ENCODE measurements at regions not wholly inside any gene's neighbourhood (a gene's known extent, or its start where the extent isn't known, plus 50 kb on each side); places are given as distances from the start of the nearest gene placed in this dataset.

GRCh38 chr21:40901691-40902090, 54.7 kb upstream of the DSCAM start:
- no peak overlapping the region for H3K9ac ChIP-seq (ENCODE audit: low read length)
- no peaks in the 10 kb centered on the region for H3K4me1 ChIP-seq (ENCODE audit: control insufficient read depth, insufficient read depth, low read length)
- H3K9me3 ChIP-seq (ENCODE audit: control insufficient read depth, low read length): no peaks in the 10 kb centered on the region
- H3K4me3 ChIP-seq (ENCODE audit: low read length): no peak overlapping the region
- no peaks in the 10 kb centered on the region for H3K36me3 ChIP-seq (ENCODE audit: control insufficient read depth, insufficient read depth, low read length, severe bottlenecking)
- DNase-seq (ENCODE audit: low read depth): no peak
- no peaks in the 10 kb centered on the region for H3K27me3 ChIP-seq (replicated peaks; ENCODE audit: control insufficient read depth, insufficient read depth, low read length)

- H3K27me3 ChIP-seq (replicated peaks; ENCODE audit: control insufficient read depth, insufficient read depth, low read length): no peaks in the 10 kb centered on the region
- H3K4me3 ChIP-seq (ENCODE audit: low read length): no peak overlapping the region
- no peak for DNase-seq (ENCODE audit: low read depth)
- no peaks in the 10 kb centered on the region for H3K36me3 ChIP-seq (ENCODE audit: control insufficient read depth, insufficient read depth, low read length, severe bottlenecking)
- no peak overlapping the region for H3K9ac ChIP-seq (ENCODE audit: low read length)
- no peaks in the 10 kb centered on the region for H3K9me3 ChIP-seq (ENCODE audit: control insufficient read depth, low read length)
- H3K4me1 ChIP-seq (ENCODE audit: control insufficient read depth, insufficient read depth, low read length): no peaks in the 10 kb centered on the region
Observed at GRCh38 chr21:40902299-40902698, 55.3 kb upstream of the DSCAM start.

DNA sequence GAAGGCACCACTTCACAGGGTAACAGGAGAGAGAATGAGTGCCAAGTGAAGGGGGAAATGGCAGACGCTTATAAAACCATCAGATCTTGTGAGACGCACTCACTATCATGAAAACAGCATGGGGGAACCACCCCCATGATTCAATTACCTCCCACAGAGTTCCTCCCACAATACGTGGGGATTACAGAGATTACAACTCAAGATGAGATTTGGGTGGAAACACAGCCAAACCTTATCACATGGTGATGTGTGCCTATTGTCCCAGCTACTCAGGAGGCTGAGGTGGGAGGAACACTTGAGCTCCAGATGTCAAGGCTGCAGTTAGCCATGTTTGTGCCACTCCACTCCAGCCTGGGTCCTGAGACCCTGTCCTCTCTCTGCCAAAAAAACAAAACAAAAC, 56.0 kb upstream of the DSCAM start:
- no peak overlapping the region for H3K4me3 ChIP-seq (ENCODE audit: low read length)
- no peaks in the 10 kb centered on the region for H3K4me1 ChIP-seq (ENCODE audit: control insufficient read depth, insufficient read depth, low read length)
- no peak for DNase-seq (ENCODE audit: low read depth)
- no peaks in the 10 kb centered on the region for H3K27me3 ChIP-seq (replicated peaks; ENCODE audit: control insufficient read depth, insufficient read depth, low read length)
- no peaks in the 10 kb centered on the region for H3K36me3 ChIP-seq (ENCODE audit: control insufficient read depth, insufficient read depth, low read length, severe bottlenecking)
- H3K9ac ChIP-seq (ENCODE audit: low read length): no peak overlapping the region
- H3K9me3 ChIP-seq (ENCODE audit: control insufficient read depth, low read length): no peaks in the 10 kb centered on the region

DNA sequence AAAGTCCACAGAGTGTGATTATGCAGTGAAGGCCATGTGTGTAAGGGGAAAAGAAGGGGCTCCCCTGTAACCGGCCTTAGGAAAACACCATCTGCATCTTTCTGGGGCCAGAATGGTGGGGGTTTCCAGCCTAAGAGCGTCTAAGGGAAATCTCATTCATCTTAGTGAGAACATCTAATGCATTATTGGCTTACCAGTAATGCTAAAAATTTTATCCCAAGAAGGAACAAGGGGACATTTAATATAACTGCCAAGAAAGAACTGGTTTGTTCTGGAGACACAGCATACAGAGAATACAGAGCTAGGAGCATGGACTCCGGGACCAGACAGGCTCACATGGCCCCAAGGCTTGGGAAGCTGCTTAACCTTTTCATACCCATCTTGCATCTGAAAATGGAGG, 58.3 kb upstream of the DSCAM start:
- no peaks in the 10 kb centered on the region for H3K9me3 ChIP-seq (ENCODE audit: control insufficient read depth, low read length)
- DNase-seq (ENCODE audit: low read depth): no peak
- no peaks in the 10 kb centered on the region for H3K36me3 ChIP-seq (ENCODE audit: control insufficient read depth, insufficient read depth, low read length, severe bottlenecking)
- no peak overlapping the region for H3K4me3 ChIP-seq (ENCODE audit: low read length)
- no peak overlapping the region for H3K9ac ChIP-seq (ENCODE audit: low read length)
- no peaks in the 10 kb centered on the region for H3K27me3 ChIP-seq (replicated peaks; ENCODE audit: control insufficient read depth, insufficient read depth, low read length)
- H3K4me1 ChIP-seq (ENCODE audit: control insufficient read depth, insufficient read depth, low read length): no peaks in the 10 kb centered on the region

- Histone ChIP-seq H3K36me3 (ENCODE audit: control insufficient read depth, insufficient read depth, low read length, severe bottlenecking) (no peaks in the 10 kb centered on the region), H3K4me3 (ENCODE audit: low read length) (no peak overlapping the region), H3K4me1 (ENCODE audit: control insufficient read depth, insufficient read depth, low read length) (no peaks in the 10 kb centered on the region), H3K9me3 (ENCODE audit: control insufficient read depth, low read length) (no peaks in the 10 kb centered on the region), H3K9ac (ENCODE audit: low read length) (no peak overlapping the region), H3K27me3 (replicated peaks; ENCODE audit: control insufficient read depth, insufficient read depth, low read length) (no peaks in the 10 kb centered on the region)
- DNase-seq (ENCODE audit: low read depth): no peak
Observed at GRCh38 chr21:40912375-40912774, 65.4 kb upstream of the DSCAM start.

DNA sequence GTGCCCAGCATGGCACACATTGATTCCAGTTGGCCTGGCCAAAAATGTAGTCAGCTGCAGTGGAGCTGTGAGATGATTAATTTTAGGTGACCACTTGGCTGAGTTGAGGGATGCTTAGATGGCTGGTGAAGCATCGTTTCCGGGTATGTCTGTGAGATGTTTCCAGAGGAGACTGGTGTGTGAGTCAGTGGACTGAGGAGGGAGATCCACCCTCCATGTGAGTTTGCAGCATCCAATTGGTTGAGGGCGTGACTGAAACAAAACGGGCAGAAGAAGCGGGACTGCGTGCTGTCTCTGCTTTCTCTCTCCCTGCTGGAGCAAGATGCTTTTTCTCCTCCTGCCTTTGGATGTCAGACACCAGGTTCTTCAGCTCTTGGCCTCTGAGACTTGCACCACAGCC, 68.2 kb upstream of the DSCAM start:
- H3K4me1 ChIP-seq (ENCODE audit: control insufficient read depth, insufficient read depth, low read length): no peaks in the 10 kb centered on the region
- H3K4me3 ChIP-seq (ENCODE audit: low read length): no peak overlapping the region
- no peaks in the 10 kb centered on the region for H3K9me3 ChIP-seq (ENCODE audit: control insufficient read depth, low read length)
- DNase-seq (ENCODE audit: low read depth): no peak
- H3K36me3 ChIP-seq (ENCODE audit: control insufficient read depth, insufficient read depth, low read length, severe bottlenecking): no peaks in the 10 kb centered on the region
- no peak overlapping the region for H3K9ac ChIP-seq (ENCODE audit: low read length)
- no peaks in the 10 kb centered on the region for H3K27me3 ChIP-seq (replicated peaks; ENCODE audit: control insufficient read depth, insufficient read depth, low read length)

DNA sequence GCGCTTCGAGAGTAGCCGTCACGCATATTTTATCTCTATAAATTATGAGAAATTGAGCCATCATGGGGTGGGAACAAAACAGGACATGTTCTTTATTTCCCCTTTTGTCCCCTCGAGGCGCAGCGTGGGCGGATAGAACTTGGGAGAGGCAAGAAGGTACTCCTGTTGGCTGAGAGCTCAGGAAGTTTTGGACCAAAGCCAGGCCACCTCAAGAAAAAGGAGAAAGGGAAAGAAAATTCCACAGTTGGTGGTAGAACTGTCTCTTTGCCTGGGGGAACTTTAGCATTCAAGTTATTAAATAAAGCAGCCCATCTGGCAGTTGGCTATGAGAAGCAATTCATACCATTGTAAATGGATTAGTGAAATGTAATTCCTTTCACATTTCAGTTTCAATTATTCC, 76.4 kb upstream of the DSCAM start:
- Histone ChIP-seq H3K27me3 (replicated peaks; ENCODE audit: control insufficient read depth, insufficient read depth, low read length) (no peaks in the 10 kb centered on the region), H3K36me3 (ENCODE audit: control insufficient read depth, insufficient read depth, low read length, severe bottlenecking) (no peaks in the 10 kb centered on the region), H3K9ac (ENCODE audit: low read length) (no peak overlapping the region), H3K9me3 (ENCODE audit: control insufficient read depth, low read length) (peaks cover 12% of the 10 kb centered on the region), H3K4me3 (ENCODE audit: low read length) (no peak overlapping the region), H3K4me1 (ENCODE audit: control insufficient read depth, insufficient read depth, low read length) (no peaks in the 10 kb centered on the region)
- no peak for DNase-seq (ENCODE audit: low read depth)

- Histone ChIP-seq H3K27me3 (replicated peaks; ENCODE audit: control insufficient read depth, insufficient read depth, low read length) (no peaks in the 10 kb centered on the region), H3K9me3 (ENCODE audit: control insufficient read depth, low read length) (peaks cover 13% of the 10 kb centered on the region), H3K9ac (ENCODE audit: low read length) (no peak overlapping the region), H3K4me3 (ENCODE audit: low read length) (no peak overlapping the region), H3K4me1 (ENCODE audit: control insufficient read depth, insufficient read depth, low read length) (no peaks in the 10 kb centered on the region), H3K36me3 (ENCODE audit: control insufficient read depth, insufficient read depth, low read length, severe bottlenecking) (no peaks in the 10 kb centered on the region)
- DNase-seq (ENCODE audit: low read depth): no peak
Observed at GRCh38 chr21:40923901-40924300, 76.9 kb upstream of the DSCAM start.

GRCh38 chr21:40924641-40925040, 77.7 kb upstream of the DSCAM start:
- H3K9me3 ChIP-seq (ENCODE audit: control insufficient read depth, low read length): peaks cover 17% of the 10 kb centered on the region
- no peak overlapping the region for H3K9ac ChIP-seq (ENCODE audit: low read length)
- H3K4me3 ChIP-seq (ENCODE audit: low read length): no peak overlapping the region
- no peaks in the 10 kb centered on the region for H3K36me3 ChIP-seq (ENCODE audit: control insufficient read depth, insufficient read depth, low read length, severe bottlenecking)
- no peak for DNase-seq (ENCODE audit: low read depth)
- H3K4me1 ChIP-seq (ENCODE audit: control insufficient read depth, insufficient read depth, low read length): no peaks in the 10 kb centered on the region
- no peaks in the 10 kb centered on the region for H3K27me3 ChIP-seq (replicated peaks; ENCODE audit: control insufficient read depth, insufficient read depth, low read length)

DNA sequence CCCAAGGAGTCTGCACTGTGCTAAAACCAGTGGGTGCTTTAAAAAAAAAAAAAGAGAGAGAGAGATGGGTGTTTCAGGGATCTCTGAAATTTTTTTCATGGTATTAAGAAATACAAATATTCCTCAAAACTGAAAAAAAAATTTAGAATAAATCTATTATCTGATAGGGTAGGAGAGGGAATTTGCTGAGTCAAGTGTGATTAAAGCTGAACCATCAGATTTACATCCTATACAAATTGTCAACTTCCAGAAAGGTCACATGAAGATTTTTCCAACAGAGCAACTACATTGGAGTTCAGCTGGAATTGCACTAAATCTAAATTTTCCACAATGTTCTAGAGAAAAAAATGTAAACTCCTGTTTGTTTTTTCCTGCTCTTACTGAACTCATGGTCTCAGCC, 79.3 kb upstream of the DSCAM start:
- no peak overlapping the region for H3K9ac ChIP-seq (ENCODE audit: low read length)
- no peaks in the 10 kb centered on the region for H3K36me3 ChIP-seq (ENCODE audit: control insufficient read depth, insufficient read depth, low read length, severe bottlenecking)
- H3K27me3 ChIP-seq (replicated peaks; ENCODE audit: control insufficient read depth, insufficient read depth, low read length): no peaks in the 10 kb centered on the region
- no peak for DNase-seq (ENCODE audit: low read depth)
- no peak overlapping the region for H3K4me3 ChIP-seq (ENCODE audit: low read length)
- no peaks in the 10 kb centered on the region for H3K4me1 ChIP-seq (ENCODE audit: control insufficient read depth, insufficient read depth, low read length)
- peaks cover 17% of the 10 kb centered on the region for H3K9me3 ChIP-seq (ENCODE audit: control insufficient read depth, low read length)

- Histone ChIP-seq H3K4me3 (ENCODE audit: low read length) (no peak overlapping the region), H3K36me3 (ENCODE audit: control insufficient read depth, insufficient read depth, low read length, severe bottlenecking) (no peaks in the 10 kb centered on the region), H3K9ac (ENCODE audit: low read length) (no peak overlapping the region), H3K27me3 (replicated peaks; ENCODE audit: control insufficient read depth, insufficient read depth, low read length) (no peaks in the 10 kb centered on the region), H3K9me3 (ENCODE audit: control insufficient read depth, low read length) (peaks cover 21% of the 10 kb centered on the region), H3K4me1 (ENCODE audit: control insufficient read depth, insufficient read depth, low read length) (no peaks in the 10 kb centered on the region)
- DNase-seq (ENCODE audit: low read depth): no peak
Observed at GRCh38 chr21:40929833-40930232, 82.9 kb upstream of the DSCAM start.

DNA sequence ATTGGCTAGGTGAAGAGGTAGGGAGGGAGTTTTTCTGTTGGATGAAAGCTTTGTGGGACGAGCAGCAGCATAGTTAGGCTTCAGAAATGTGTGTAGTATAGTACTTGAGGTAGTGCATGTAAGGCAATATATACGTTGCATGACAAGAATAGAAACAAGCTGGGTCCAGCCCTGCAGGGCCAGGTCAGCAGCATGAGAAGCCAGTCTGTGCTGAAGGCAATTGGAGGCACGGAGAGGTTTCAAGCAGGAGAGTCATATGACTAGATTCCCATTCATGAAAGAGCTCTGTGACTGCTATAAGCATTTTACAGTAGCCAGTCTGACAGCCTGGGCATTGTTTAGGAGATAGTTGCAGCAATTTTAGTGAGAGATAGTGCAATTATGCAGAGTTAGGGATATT, 84.2 kb upstream of the DSCAM start:
- Histone ChIP-seq H3K4me3 (ENCODE audit: low read length) (no peak overlapping the region), H3K27me3 (replicated peaks; ENCODE audit: control insufficient read depth, insufficient read depth, low read length) (no peaks in the 10 kb centered on the region), H3K9me3 (ENCODE audit: control insufficient read depth, low read length) (peaks cover 21% of the 10 kb centered on the region), H3K4me1 (ENCODE audit: control insufficient read depth, insufficient read depth, low read length) (no peaks in the 10 kb centered on the region), H3K36me3 (ENCODE audit: control insufficient read depth, insufficient read depth, low read length, severe bottlenecking) (no peaks in the 10 kb centered on the region), H3K9ac (ENCODE audit: low read length) (no peak overlapping the region)
- no peak for DNase-seq (ENCODE audit: low read depth)
